ENCODE measurements at regions not wholly inside any gene's neighbourhood (a gene's known extent, or its start where the extent isn't known, plus 50 kb on each side); places are given as distances from the start of the nearest gene placed in this dataset.

- DNase-seq, result no peak
Observed at GRCh38 chr12:59230334-59230733, 310.0 kb upstream of the LRIG3 start.

GRCh38 chr12:59219148-59219547 is 298.8 kb upstream of the LRIG3 start:
- no peak for DNase-seq

DNA sequence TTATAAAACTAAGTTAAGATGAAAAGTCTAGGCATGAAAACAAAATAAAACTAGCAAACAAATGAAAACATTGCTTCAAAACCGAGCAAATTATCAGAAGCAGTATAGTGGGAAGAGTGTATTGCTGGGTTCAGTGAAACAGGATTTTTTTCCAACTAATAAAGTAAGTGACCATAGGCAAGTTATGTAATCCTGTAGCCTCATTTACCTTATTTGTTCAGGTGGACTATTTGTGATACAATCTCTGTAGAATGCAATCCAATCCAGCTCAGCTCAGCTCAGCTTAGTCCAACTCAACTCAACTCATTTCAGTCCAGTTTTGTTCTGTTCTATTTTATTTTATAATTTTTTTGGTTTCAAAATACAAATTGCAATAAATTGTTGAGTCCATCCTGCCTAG is 276.7 kb upstream of the LRIG3 start:
- DNase-seq, result no peak

DNA sequence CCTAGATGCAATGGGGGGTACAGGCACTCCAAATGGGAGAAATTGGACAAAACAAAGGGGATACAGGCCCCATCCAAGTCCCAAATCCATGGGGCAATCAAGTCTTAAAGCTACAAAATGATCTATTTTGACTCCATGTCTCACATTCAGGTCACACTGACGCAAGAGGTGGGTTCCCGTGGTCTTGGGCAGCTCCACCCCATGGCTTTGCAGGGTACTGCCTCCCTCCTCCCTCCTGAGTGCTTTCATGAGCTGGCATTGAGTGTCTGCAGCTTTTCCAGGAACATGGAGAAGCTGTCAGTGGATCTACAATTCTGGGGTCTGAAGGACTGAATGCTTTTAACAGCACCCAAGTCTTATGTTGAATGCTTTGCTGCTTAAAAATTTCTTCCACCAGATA is 274.5 kb upstream of the LRIG3 start:
- no peak for DNase-seq

- DNase-seq, result no peak
Observed at GRCh38 chr12:59193476-59194050, 273.3 kb upstream of the LRIG3 start.

DNA sequence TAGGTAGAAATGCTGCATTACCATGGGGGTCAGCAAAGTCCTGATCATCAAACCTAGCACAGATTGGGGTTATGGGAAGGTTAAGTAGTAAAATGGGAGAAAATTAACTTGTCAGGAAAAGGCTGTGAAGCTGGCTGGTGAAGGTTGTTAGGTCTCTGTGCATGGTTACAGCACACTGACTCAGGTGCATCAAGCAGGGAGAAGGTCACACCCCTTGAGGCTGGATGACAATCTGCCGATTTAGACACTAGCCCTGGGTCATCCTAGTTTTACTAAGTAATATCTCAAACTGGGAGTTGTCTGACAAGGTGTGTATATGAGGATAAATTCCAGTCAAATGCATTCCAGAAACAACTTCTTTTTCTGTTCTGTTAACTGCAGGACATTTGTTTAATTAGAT is 271.1 kb upstream of the LRIG3 start:
- DNase-seq, result no peak

GRCh38 chr12:59186451-59186850 is 266.1 kb upstream of the LRIG3 start:
- DNase-seq, result no peak

DNA sequence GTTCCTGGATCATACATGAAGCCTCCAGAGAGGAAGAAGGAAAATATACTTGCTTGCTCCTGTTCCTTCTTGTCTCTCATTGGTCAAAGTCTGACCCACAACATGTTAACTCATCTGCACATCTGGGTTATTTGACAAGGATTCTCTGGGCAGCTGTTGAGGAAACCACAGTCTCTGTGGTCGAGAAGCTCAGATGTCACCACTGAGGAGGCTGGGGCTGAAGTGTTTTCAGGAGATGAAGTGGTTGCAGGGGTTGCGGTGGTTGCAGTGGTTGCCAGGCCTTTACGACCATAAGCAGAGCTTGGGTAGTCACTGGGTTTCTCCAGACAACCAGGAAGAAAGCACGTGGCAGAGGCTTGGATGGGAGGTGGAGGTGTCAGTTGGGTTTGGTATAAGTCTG is 265.0 kb upstream of the LRIG3 start:
- no peak for DNase-seq

- no peak for DNase-seq
Observed at GRCh38 chr12:59182658-59183455, 262.6 kb upstream of the LRIG3 start.

GRCh38 chr12:59182191-59182590 is 261.9 kb upstream of the LRIG3 start:
- no peak for DNase-seq

GRCh38 chr12:59181196-59181777 is 261.0 kb upstream of the LRIG3 start:
- DNase-seq, result no peak

GRCh38 chr12:59179231-59179630 is 258.9 kb upstream of the LRIG3 start:
- no peak for DNase-seq

DNA sequence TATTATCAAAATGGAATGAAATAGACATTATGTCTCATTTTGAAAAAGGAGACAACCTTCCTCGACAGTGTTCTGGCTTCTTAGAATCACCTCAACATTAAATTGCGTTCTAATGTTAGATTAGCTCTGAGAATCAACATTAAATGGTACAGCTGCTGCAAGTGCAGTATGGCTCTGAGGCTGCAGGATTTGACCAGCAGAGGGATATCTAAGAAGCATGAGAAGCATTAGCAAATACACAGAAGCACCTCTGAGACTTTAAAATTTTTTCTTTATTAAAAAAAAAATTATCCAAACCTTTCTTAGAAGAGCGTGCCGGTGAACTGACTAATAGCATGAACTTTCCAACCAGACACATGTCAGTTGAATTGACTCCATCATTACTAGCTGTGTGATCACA is 253.4 kb upstream of the LRIG3 start:
- DNase-seq, result no peak

DNA sequence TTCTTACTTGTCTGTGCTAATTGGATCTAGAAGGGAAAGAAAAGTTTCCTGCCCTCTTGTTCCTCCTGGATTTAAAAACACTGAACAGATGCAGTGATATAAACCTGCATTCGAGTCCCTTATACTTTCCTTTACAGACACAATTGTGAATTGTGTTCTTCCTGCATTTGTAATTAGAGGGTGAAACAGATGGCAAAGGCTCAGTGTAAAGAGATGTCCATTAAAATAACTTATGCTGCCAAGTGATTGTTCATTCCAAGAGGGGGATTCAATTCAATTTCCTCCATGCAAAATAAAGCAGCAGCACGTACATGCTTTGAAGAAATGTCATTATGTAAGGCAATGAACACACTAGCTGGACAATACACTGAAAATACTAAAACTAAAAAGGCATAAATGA is 248.3 kb upstream of the LRIG3 start:
- DNase-seq, result no peak

- DNase-seq, result no peak
Observed at GRCh38 chr12:59166457-59166856, 246.2 kb upstream of the LRIG3 start.

DNA sequence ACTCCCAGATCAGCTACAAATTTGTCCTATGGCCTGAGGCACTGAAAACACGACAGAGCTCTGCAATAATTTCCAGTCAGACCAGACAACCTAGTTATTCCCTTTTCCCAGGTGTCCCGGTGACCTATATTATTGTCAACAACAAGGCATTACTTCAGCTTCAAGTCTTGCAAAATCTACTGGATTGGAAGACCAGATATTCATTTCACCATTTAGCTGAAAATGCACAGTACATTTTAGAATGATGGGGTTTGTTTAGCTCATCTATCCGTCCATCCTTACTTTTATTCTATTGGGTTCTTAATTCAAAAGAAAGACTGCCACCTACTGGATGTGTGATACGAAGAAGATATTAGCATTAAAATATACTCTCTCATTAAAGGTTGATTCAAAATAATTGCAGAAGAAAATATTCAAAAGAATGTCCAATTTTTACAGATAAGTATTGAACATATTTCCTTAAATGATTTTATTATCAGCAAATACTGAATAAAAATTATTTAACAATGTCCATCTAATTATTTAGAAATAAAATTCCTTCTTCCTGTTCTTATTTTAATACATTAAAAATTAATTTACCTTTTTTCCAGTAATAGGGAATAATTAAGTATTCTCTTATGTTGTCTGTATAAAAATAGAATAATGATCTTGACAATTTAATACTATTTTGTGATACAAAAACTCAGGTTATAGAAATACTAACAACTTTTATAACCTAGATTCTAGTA is 244.9 kb upstream of the LRIG3 start:
- peak; percentile 24 for DNase-seq

- no peak for DNase-seq
Observed at GRCh38 chr12:59164226-59164625, 243.9 kb upstream of the LRIG3 start.

DNA sequence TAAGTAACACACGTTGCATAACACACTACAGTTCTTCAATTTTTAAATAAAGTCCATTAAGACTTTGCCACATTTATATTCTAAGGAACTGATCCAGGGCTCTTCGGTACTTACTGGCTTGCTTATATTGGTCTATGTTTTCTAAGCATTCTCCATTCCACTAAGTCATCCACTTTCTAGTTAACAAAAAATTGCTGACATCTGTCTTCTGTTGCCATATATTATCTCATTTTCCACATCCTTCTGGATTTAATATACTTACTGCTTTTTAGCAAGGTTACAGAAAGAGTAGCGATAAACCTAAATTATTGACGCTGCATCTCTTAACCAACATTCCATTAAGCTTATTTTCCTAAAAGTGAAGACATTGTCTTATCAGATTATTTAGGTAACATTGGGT is 238.4 kb upstream of the LRIG3 start:
- no peak for DNase-seq

DNA sequence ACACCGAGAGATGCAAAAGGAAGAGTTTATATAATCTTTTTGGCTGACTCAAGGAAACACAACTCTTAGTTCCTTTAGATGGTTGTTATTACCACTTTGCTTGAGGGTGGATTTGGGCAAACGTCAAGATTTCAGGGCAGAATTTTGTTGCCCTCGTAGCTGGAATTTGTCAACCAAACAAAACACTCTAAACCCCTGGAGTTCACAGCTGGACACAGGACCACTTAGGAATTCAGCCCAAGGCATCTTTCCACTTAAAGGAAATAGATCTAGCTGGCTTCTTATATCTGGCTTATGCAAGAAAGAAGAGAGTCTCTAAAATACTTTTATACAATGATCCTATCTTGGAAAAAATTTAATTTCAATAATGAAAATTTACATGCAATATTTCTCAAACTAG is 237.8 kb upstream of the LRIG3 start:
- no peak for DNase-seq

- DNase-seq, result no peak
Observed at GRCh38 chr12:59155448-59155847, 235.1 kb upstream of the LRIG3 start.

- DNase-seq, result no peak
Observed at GRCh38 chr12:59151243-59151642, 230.9 kb upstream of the LRIG3 start.

DNA sequence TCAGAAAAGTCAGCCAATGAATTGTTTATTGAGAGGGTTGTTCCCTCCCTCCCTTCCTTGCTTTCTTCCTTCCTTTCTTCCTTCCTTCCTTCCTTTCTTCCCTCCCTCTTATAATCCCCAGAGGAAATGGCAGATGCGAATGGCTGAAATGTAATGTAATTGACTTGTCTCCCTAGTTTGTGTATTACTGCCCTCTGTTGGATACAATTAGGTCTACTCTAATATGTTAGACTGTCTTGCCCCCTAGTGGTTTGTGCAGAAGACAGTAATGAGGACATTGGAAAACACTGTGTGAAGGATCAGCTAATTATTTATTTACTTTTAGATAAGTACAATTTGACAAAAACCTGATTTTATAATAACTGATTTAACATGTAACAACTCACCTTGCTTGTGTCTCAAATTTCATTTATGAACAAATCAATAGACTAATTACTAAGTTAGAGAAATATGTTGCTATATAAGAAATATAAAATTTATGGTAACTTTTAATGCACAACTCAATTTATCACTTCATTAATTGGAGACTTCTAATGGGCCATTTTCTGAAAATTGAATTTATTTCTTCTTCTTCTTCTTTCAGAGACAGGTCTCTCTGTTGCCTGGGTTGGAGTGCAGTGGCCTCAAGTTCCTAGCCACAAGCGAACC is 229.8 kb upstream of the LRIG3 start:
- DNase-seq, result peak; percentile 79

GRCh38 chr12:59147791-59148190 is 227.5 kb upstream of the LRIG3 start:
- DNase-seq, result no peak
